Stimulated activated CD8-positive, alpha-beta memory T cell treated with anti-CD3 and anti-CD28 coated beads, Interleukin-4, amount 100 ng/mL, for 24 hours (primary cell): ENCODE measurements at regions not wholly inside any gene's neighbourhood (a gene's known extent, or its start where the extent isn't known, plus 50 kb on each side); places are given as distances from the start of the nearest gene placed in this dataset.

ENCODE experiments used
- DNase-seq: peaks from one replicate; pipeline ENCODE4 v3.0.0-alpha.2; 2020; ENCODE audit warnings: low read depth

- DNase-seq, result no peak
Observed at GRCh38 chr11:134575504-134576230, 163.6 kb upstream of the B3GAT1 start.

- DNase-seq, result no peak
Observed at GRCh38 chr11:134574947-134575346, 162.9 kb upstream of the B3GAT1 start.

- DNase-seq, result no peak
Observed at GRCh38 chr11:134574425-134574824, 162.4 kb upstream of the B3GAT1 start.

- no peak for DNase-seq
Observed at GRCh38 chr11:134573857-134574256, 161.8 kb upstream of the B3GAT1 start.

GRCh38 chr11:134572741-134573675 lies 161.0 kb upstream of the B3GAT1 start:
- no peak for DNase-seq

- DNase-seq, result no peak
Observed at GRCh38 chr11:134571301-134571700, 159.3 kb upstream of the B3GAT1 start.

GRCh38 chr11:134569195-134569594 lies 157.2 kb upstream of the B3GAT1 start:
- DNase-seq, result no peak

- no peak for DNase-seq
Observed at GRCh38 chr11:134566311-134566710, 154.3 kb upstream of the B3GAT1 start.

GRCh38 chr11:134565343-134565891 lies 153.4 kb upstream of the B3GAT1 start:
- no peak for DNase-seq

- no peak for DNase-seq
Observed at GRCh38 chr11:134564472-134565200, 152.6 kb upstream of the B3GAT1 start.

- no peak for DNase-seq
Observed at GRCh38 chr11:134562941-134563471, 151.0 kb upstream of the B3GAT1 start.

- no peak for DNase-seq
Observed at GRCh38 chr11:134562196-134562595, 150.2 kb upstream of the B3GAT1 start.

GRCh38 chr11:134561331-134561720 lies 149.3 kb upstream of the B3GAT1 start:
- DNase-seq, result no peak

- no peak for DNase-seq
Observed at GRCh38 chr11:134560566-134561330, 148.7 kb upstream of the B3GAT1 start.

- DNase-seq, result no peak
Observed at GRCh38 chr11:134560066-134560465, 148.0 kb upstream of the B3GAT1 start.

GRCh38 chr11:134559602-134559962 lies 147.5 kb upstream of the B3GAT1 start:
- no peak for DNase-seq

- no peak for DNase-seq
Observed at GRCh38 chr11:134558916-134559601, 147.0 kb upstream of the B3GAT1 start.

GRCh38 chr11:134558258-134558835 lies 146.3 kb upstream of the B3GAT1 start:
- DNase-seq, result no peak

GRCh38 chr11:134557571-134558257 lies 145.7 kb upstream of the B3GAT1 start:
- DNase-seq, result no peak

GRCh38 chr11:134556186-134556585 lies 144.1 kb upstream of the B3GAT1 start:
- DNase-seq, result no peak
